ENCODE measurements at regions not wholly inside any gene's neighbourhood (a gene's known extent, or its start where the extent isn't known, plus 50 kb on each side); places are given as distances from the start of the nearest gene placed in this dataset.

DNA sequence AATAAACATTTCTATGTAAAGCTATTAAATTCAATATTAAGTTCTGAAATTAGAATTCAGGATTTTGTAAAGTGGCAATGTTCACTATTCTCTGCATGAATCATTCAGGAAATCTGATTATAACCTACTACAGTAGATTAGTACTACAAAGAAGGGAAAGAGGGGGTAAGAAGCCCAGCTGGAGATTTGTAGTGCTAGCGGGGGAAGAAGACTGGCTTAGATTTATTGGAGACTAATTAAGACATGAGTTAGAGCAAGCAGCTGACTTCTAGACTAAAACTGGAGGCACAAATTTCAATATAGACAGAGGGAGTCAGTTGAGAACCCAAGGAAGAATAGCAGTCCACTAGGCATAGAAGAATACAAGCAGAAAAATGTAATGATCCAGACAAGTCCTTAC is 55.8 kb upstream of the SETMAR start:
- 98% methylated on average over 1 of the region's 1 CpG for WGBS
- TF ChIP-seq RXRA (IDR thresholded peaks at IDR 0.05) (no peak), HNF4G (IDR thresholded peaks at IDR 0.05) (no peak), JUND (IDR thresholded peaks at IDR 0.05) (no peak), EGR1 (IDR thresholded peaks at IDR 0.05; ENCODE audit: low read depth in 2 of 2) (no peak), RAD21 (IDR thresholded peaks at IDR 0.05) (no peak), HNF4A (conservative IDR thresholded peaks at IDR 0.05) (no peak), FOXA1 (IDR thresholded peaks at IDR 0.05) (no peak)
- TF ChIP-seq, protein P1, sequence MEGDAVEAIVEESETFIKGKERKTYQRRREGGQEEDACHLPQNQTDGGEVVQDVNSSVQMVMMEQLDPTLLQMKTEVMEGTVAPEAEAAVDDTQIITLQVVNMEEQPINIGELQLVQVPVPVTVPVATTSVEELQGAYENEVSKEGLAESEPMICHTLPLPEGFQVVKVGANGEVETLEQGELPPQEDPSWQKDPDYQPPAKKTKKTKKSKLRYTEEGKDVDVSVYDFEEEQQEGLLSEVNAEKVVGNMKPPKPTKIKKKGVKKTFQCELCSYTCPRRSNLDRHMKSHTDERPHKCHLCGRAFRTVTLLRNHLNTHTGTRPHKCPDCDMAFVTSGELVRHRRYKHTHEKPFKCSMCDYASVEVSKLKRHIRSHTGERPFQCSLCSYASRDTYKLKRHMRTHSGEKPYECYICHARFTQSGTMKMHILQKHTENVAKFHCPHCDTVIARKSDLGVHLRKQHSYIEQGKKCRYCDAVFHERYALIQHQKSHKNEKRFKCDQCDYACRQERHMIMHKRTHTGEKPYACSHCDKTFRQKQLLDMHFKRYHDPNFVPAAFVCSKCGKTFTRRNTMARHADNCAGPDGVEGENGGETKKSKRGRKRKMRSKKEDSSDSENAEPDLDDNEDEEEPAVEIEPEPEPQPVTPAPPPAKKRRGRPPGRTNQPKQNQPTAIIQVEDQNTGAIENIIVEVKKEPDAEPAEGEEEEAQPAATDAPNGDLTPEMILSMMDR (IDR thresholded peaks at IDR 0.05; ENCODE audit: low read depth, low read length, missing input control) = no peak
- TF ChIP-seq, protein P2, sequence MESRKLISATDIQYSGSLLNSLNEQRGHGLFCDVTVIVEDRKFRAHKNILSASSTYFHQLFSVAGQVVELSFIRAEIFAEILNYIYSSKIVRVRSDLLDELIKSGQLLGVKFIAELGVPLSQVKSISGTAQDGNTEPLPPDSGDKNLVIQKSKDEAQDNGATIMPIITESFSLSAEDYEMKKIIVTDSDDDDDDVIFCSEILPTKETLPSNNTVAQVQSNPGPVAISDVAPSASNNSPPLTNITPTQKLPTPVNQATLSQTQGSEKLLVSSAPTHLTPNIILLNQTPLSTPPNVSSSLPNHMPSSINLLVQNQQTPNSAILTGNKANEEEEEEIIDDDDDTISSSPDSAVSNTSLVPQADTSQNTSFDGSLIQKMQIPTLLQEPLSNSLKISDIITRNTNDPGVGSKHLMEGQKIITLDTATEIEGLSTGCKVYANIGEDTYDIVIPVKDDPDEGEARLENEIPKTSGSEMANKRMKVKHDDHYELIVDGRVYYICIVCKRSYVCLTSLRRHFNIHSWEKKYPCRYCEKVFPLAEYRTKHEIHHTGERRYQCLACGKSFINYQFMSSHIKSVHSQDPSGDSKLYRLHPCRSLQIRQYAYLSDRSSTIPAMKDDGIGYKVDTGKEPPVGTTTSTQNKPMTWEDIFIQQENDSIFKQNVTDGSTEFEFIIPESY (IDR thresholded peaks at IDR 0.05) = no peak
- TF ChIP-seq, protein P3, sequence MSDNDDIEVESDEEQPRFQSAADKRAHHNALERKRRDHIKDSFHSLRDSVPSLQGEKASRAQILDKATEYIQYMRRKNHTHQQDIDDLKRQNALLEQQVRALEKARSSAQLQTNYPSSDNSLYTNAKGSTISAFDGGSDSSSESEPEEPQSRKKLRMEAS (IDR thresholded peaks at IDR 0.05) = no peak
- H3K4me1 ChIP-seq (ENCODE audit: control insufficient read depth in 4 of 4, insufficient read depth in 4 of 4, low read length in 3 of 4) = no peaks in the 10 kb centered on the region

DNA sequence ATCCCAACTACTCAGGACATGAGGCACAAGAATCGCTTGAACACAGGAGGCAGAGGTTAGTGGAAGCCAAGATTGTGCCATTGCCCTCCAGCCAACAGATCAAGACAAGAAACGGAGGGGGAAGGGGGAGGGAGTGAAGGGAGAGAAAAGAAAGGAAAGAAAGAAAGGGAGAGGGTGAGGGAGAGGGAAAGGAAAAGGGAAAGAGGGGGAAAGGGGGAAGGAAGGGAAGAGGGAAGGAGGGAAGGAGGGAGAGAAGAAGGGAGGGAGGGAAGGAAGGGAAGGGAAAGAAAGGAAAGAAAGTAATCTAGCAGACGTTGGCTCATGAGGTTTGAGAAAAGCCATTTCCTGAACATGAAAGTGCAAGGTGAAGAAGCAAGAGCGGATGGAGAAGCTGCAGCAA is 53.1 kb upstream of the SETMAR start:
- H3K27ac ChIP-seq (ENCODE audit: low read depth in 1 of 2, low read length in 2 of 2) = no peak overlapping the region
- no peaks in the 10 kb centered on the region for H3K9me3 ChIP-seq (ENCODE audit: control insufficient read depth in 4 of 4, low read length in 3 of 4)
- H3K9ac ChIP-seq (ENCODE audit: low read depth in 1 of 2, low read length in 2 of 2) = no peak overlapping the region
- DNase-seq (ENCODE audit: low spot score) = no peak
- TF ChIP-seq, protein P3 (IDR thresholded peaks at IDR 0.05) = no peak
- no peak for TF ChIP-seq SP1 (IDR thresholded peaks at IDR 0.05)
- TF ChIP-seq RAD21 (IDR thresholded peaks at IDR 0.05) = no peak
- no peak for TF ChIP-seq TAF1 (conservative IDR thresholded peaks at IDR 0.05)
- TF ChIP-seq FOXA2 (IDR thresholded peaks at IDR 0.05) = no peak
- TF ChIP-seq NR2F2 (IDR thresholded peaks at IDR 0.05) = no peak
- TF ChIP-seq, protein P1 (IDR thresholded peaks at IDR 0.05; ENCODE audit: low read depth, low read length, missing input control) = no peak
- TF ChIP-seq, protein P4, sequence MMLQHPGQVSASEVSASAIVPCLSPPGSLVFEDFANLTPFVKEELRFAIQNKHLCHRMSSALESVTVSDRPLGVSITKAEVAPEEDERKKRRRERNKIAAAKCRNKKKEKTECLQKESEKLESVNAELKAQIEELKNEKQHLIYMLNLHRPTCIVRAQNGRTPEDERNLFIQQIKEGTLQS (IDR thresholded peaks at IDR 0.05) = no peak
- no peaks in the 10 kb centered on the region for H3K4me1 ChIP-seq (ENCODE audit: control insufficient read depth in 4 of 4, insufficient read depth in 4 of 4, low read length in 3 of 4)
- no peaks in the 10 kb centered on the region for H3K36me3 ChIP-seq (ENCODE audit: control insufficient read depth in 4 of 4, insufficient read depth in 3 of 4, low read depth in 1 of 4, low read length in 3 of 4)
- WGBS = 88% methylated on average over 4 of the region's 4 CpGs
- H3K4me3 ChIP-seq (ENCODE audit: low read depth in 1 of 3, low read length in 3 of 3) = no peak overlapping the region
- no peaks in the 10 kb centered on the region for H3K27me3 ChIP-seq (ENCODE audit: control insufficient read depth in 4 of 4, insufficient read depth in 4 of 4, low read length in 3 of 4)

More for the DNA sequence above, 55.8 kb upstream of the SETMAR start:
- no peak overlapping the region for H3K9ac ChIP-seq (ENCODE audit: low read depth in 1 of 2, low read length in 2 of 2)
- no peaks in the 10 kb centered on the region for H3K9me3 ChIP-seq (ENCODE audit: control insufficient read depth in 4 of 4, low read length in 3 of 4)
- no peaks in the 10 kb centered on the region for H3K27me3 ChIP-seq (ENCODE audit: control insufficient read depth in 4 of 4, insufficient read depth in 4 of 4, low read length in 3 of 4)
- no peak overlapping the region for H3K27ac ChIP-seq (ENCODE audit: low read depth in 1 of 2, low read length in 2 of 2)
- no peak for DNase-seq (ENCODE audit: low spot score)
- H3K36me3 ChIP-seq (ENCODE audit: control insufficient read depth in 4 of 4, insufficient read depth in 3 of 4, low read depth in 1 of 4, low read length in 3 of 4) = no peaks in the 10 kb centered on the region
- H3K4me3 ChIP-seq (ENCODE audit: low read depth in 1 of 3, low read length in 3 of 3) = no peak overlapping the region
